H1 (cell line): ENCODE measurements at regions not wholly inside any gene's neighbourhood (a gene's known extent, or its start where the extent isn't known, plus 50 kb on each side); places are given as distances from the start of the nearest gene placed in this dataset.

Experiments
- CTCF ChIA-PET: fragments of 300-600 bp; sonication (Branson Sonifier 250); formaldehyde crosslinking; loops from one replicate; lab custom pipeline; 2021; ENCODE audit not compliant: partially characterized antibody; lab: Charles Lee
- POLR2A ChIA-PET: fragments of 300-600 bp; sonication (Branson Sonifier 250); formaldehyde crosslinking; loops from one replicate; lab custom pipeline; 2021; ENCODE audit warnings: inconsistent platforms; ENCODE audit not compliant: partially characterized antibody; lab: Charles Lee
- DNase-seq, 2 experiments: peaks; one replicate each; pipeline versions ENCODE4 v3.0.0 to v3.0.0-alpha.2; 2010 to 2022; ENCODE audit warnings: low spot score in 2 of 2, low read depth in 1 of 2, mixed read lengths in 1 of 2
- FAIRE-seq: peaks from 2 replicates; lab custom pipeline; 2011; peaks lifted over from hg19 to GRCh38; lab: Jason Lieb, UNC
- H2AFZ ChIP-seq: 2 replicates; pipeline ENCODE4 v1.8.1; 2012; ENCODE audit warnings: low read length, inconsistent platforms
- H2AK5ac ChIP-seq: 2 replicates; pipeline ENCODE4 v1.6.1; 2013; ENCODE audit warnings: low read depth, low read length
- H2BK120ac ChIP-seq: replicated peaks from 2 replicates; pipeline ENCODE3; 2013; ENCODE audit warnings: low read depth, low read length, inconsistent platforms
- H2BK12ac ChIP-seq: 2 replicates; pipeline ENCODE4 v1.6.1; 2013; ENCODE audit warnings: low read depth, low read length
- H2BK15ac ChIP-seq: 2 replicates; pipeline ENCODE4 v1.6.1; 2013; ENCODE audit warnings: low read length
- H2BK20ac ChIP-seq: 2 replicates; pipeline ENCODE4 v1.6.1; 2013; ENCODE audit warnings: low read length
- H2BK5ac ChIP-seq: 2 replicates; pipeline ENCODE4 v1.6.1; 2013; ENCODE audit warnings: low read depth, low read length
- H3K14ac ChIP-seq: 2 replicates; pipeline ENCODE4 v1.6.1; 2013; ENCODE audit warnings: inconsistent platforms; ENCODE audit not compliant: insufficient read length
- H3K18ac ChIP-seq: 2 replicates; pipeline ENCODE4 v1.6.1; 2013; ENCODE audit warnings: low read length; ENCODE audit errors: extremely low read depth
- H3K23ac ChIP-seq: 2 replicates; pipeline ENCODE4 v1.6.1; 2013; ENCODE audit warnings: inconsistent platforms; ENCODE audit not compliant: insufficient read length
- H3K23me2 ChIP-seq: 2 replicates; pipeline ENCODE4 v1.6.1; 2013; ENCODE audit warnings: low read depth, low read length
- H3K27ac ChIP-seq: 2 replicates; pipeline ENCODE4 v1.6.1; 2011; ENCODE audit warnings: low read depth, low read length, inconsistent platforms
- H3K27me3 ChIP-seq, 4 experiments: replicated peaks in 1 of 4; 1 replicate in 1 of 4; 2 replicates in 3 of 4; pipeline versions ENCODE4 v1.6.1 to v1.8.1; 2011 to 2013; ENCODE audit warnings: low read length in 3 of 4, mild to moderate bottlenecking in 3 of 4, inconsistent platforms in 2 of 4, mixed read lengths in 2 of 4, moderate library complexity in 1 of 4; ENCODE audit not compliant: control insufficient read depth in 3 of 4, insufficient read depth in 3 of 4; ENCODE audit errors: extremely low read depth in 1 of 4
- H3K36me3 ChIP-seq, 4 experiments: 2 replicates each; pipeline versions ENCODE4 v1.6.1 to v1.8.1; 2011 to 2013; ENCODE audit warnings: mild to moderate bottlenecking in 4 of 4, low read length in 3 of 4, moderate library complexity in 2 of 4, control low read depth in 1 of 4, inconsistent platforms in 1 of 4; ENCODE audit not compliant: insufficient read depth in 4 of 4, control insufficient read depth in 2 of 4
- H3K4ac ChIP-seq: replicated peaks from 2 replicates; pipeline ENCODE3; 2013; ENCODE audit warnings: low read length, low read depth, mixed read lengths, inconsistent platforms; ENCODE audit not compliant: insufficient read length
- H3K4me1 ChIP-seq, 4 experiments: replicated peaks in 1 of 4; 1 replicate in 1 of 4; 2 replicates in 3 of 4; pipeline versions ENCODE4 v1.6.1 to v1.8.1; 2011 to 2013; ENCODE audit warnings: low read length in 3 of 4, inconsistent platforms in 2 of 4, mixed read lengths in 1 of 4; ENCODE audit not compliant: insufficient read depth in 4 of 4, control insufficient read depth in 3 of 4
- H3K4me2 ChIP-seq, 2 experiments: 2 replicates each; pipeline versions ENCODE4 v1.6.1 to v1.8.1; 2011 to 2013; ENCODE audit warnings: low read depth in 2 of 2, low read length in 2 of 2, control low read depth in 1 of 2, inconsistent platforms in 1 of 2, mild to moderate bottlenecking in 1 of 2; ENCODE audit not compliant: insufficient read depth in 1 of 2
- H3K4me3 ChIP-seq, 4 experiments: fragments of 200-600, 300-600 bp in 1 of 4; sonication (generic), shearing (Covaris generic), sonication (Bioruptor Twin) in 1 of 4; 2 replicates each; pipeline versions ENCODE4 v1.5.1 to v1.8.1; 2011 to 2016; ENCODE audit warnings: low read length in 4 of 4, low read depth in 3 of 4, control low read depth in 2 of 4, inconsistent platforms in 2 of 4, mild to moderate bottlenecking in 2 of 4, mixed read lengths in 1 of 4, moderate library complexity in 1 of 4; ENCODE audit not compliant: insufficient read depth in 2 of 4; ENCODE audit errors: extremely low read depth in 1 of 4
- H3K56ac ChIP-seq: replicated peaks from 2 replicates; pipeline ENCODE3; 2013; ENCODE audit warnings: low read depth, mild to moderate bottlenecking, mixed read lengths, low read length, inconsistent platforms; ENCODE audit not compliant: insufficient read length
- H3K79me1 ChIP-seq: 2 replicates; pipeline ENCODE4 v1.6.1; 2013; ENCODE audit warnings: low read depth, low read length, control low read depth
- H3K79me2 ChIP-seq, 2 experiments: 2 replicates each; pipeline versions ENCODE4 v1.6.1 to v1.8.1; 2012 to 2013; ENCODE audit warnings: low read length in 2 of 2, mild to moderate bottlenecking in 2 of 2, inconsistent platforms in 1 of 2; ENCODE audit not compliant: insufficient read depth in 2 of 2, control insufficient read depth in 1 of 2
- H3K9ac ChIP-seq, 4 experiments: replicated peaks in 1 of 4; 1 replicate in 1 of 4; 2 replicates in 3 of 4; pipeline versions ENCODE4 v1.6.1 to v1.8.1; 2011 to 2013; ENCODE audit warnings: low read depth in 3 of 4, low read length in 3 of 4, control low read depth in 2 of 4, mild to moderate bottlenecking in 2 of 4, moderate library complexity in 2 of 4, inconsistent platforms in 1 of 4; ENCODE audit errors: extremely low read depth in 1 of 4
- H3K9me3 ChIP-seq, 2 experiments: 2 replicates each; pipeline versions ENCODE4 v1.6.1 to v1.8.1; 2012 to 2013; ENCODE audit warnings: mild to moderate bottlenecking in 2 of 2, moderate library complexity in 2 of 2, control low read depth in 1 of 2, inconsistent platforms in 1 of 2, low read depth in 1 of 2, low read length in 1 of 2, mixed read lengths in 1 of 2; ENCODE audit not compliant: insufficient read depth in 2 of 2
- H4K20me1 ChIP-seq, 2 experiments: replicated peaks in 1 of 2; 2 replicates each; pipeline versions ENCODE3 to v1.8.1; 2011 to 2013; ENCODE audit warnings: inconsistent platforms in 2 of 2, low read length in 2 of 2, mild to moderate bottlenecking in 1 of 2; ENCODE audit not compliant: insufficient read depth in 2 of 2, control insufficient read depth in 1 of 2
- H4K5ac ChIP-seq: 2 replicates; pipeline ENCODE4 v1.6.1; 2013; ENCODE audit warnings: low read length, low read depth, mixed read lengths, inconsistent platforms; ENCODE audit not compliant: insufficient read length
- H4K8ac ChIP-seq: 2 replicates; pipeline ENCODE4 v1.8.0; 2013; ENCODE audit warnings: mild to moderate bottlenecking, moderate library complexity, low read length, inconsistent platforms; ENCODE audit not compliant: insufficient read depth; ENCODE audit errors: extremely low read depth
- H4K91ac ChIP-seq: replicated peaks from 2 replicates; pipeline ENCODE3; 2013; ENCODE audit warnings: low read length, mixed read lengths, inconsistent platforms; ENCODE audit not compliant: insufficient read length
- BCL11A ChIP-seq, 2 experiments: IDR thresholded peaks; one replicate each; pipeline ENCODE4 v1.6.1; 2011; ENCODE audit warnings: low read depth in 2 of 2, low read length in 2 of 2, mild to moderate bottlenecking in 2 of 2
- HDAC2 ChIP-seq, 2 experiments: fragments of 300-600 bp in 1 of 2; sonication (generic) in 1 of 2; IDR thresholded peaks; 2 replicates each; pipeline ENCODE4 v1.6.1; 2011 to 2012; ENCODE audit warnings: low read depth in 2 of 2, low read length in 2 of 2, mild to moderate bottlenecking in 2 of 2, moderate library complexity in 2 of 2, borderline replicate concordance in 1 of 2, inconsistent platforms in 1 of 2
- NRF1 ChIP-seq: IDR thresholded peaks from 2 replicates; pipeline ENCODE4 v1.6.1; 2011; ENCODE audit warnings: mild to moderate bottlenecking, low read depth, low read length, improper control_type of control experiment
- POLR2AphosphoS5 ChIP-seq: IDR thresholded peaks from 2 replicates; pipeline ENCODE4 v1.6.1; 2011; ENCODE audit warnings: low read depth, low read length
- SUZ12 ChIP-seq: fragments of 200-600 bp; sonication (generic); IDR thresholded peaks from 2 replicates; pipeline ENCODE4 v1.6.1; 2012; ENCODE audit warnings: mild to moderate bottlenecking, inconsistent platforms, low read length, moderate library complexity, mixed read lengths
- WGBS, 2 experiments: shearing (Covaris generic) in 1 of 2; methylation state at CpG; one replicate each; pipeline versions ENCODE4 v1.1.6 to v1.1.7; 2013 to 2015; ENCODE audit warnings: low lambda C conversion rate in 2 of 2, mixed read lengths in 2 of 2, inconsistent platforms in 1 of 2, low coverage in 1 of 2, missing lambda C conversion rate in 1 of 2; ENCODE audit not compliant: insufficient replicate concordance in 2 of 2, insufficient coverage in 1 of 2, insufficient read length in 1 of 2; ENCODE audit errors: extremely low coverage in 1 of 2, missing lambda C conversion rate in 1 of 2; 5-methylcytosine and 5-hydroxymethylcytosine counted together

- H3K27me3 ChIP-seq = peaks cover 0 to 2% (median 0%) of the 10 kb centered on the region in 4 experiments; a peak in 1 of 7 replicates
- no peak overlapping the region for H4K8ac ChIP-seq
- H3K4me1 ChIP-seq = no peaks in the 10 kb centered on the region
- no peak overlapping the region for H2BK120ac ChIP-seq
- H3K79me1 ChIP-seq = no peaks in the 10 kb centered on the region
- no peaks in the 10 kb centered on the region for H4K20me1 ChIP-seq
- POLR2A ChIA-PET = no interaction called here
- WGBS, 2 experiments = 95% methylated on average over 1 of the region's 1 CpG; no CpG with 5 or more reads in 1 of the 2 experiments
- H3K14ac ChIP-seq = no peak overlapping the region
- H2BK5ac ChIP-seq = no peak overlapping the region
- no peak overlapping the region for H3K18ac ChIP-seq
- no peak overlapping the region for H4K91ac ChIP-seq
- no peak overlapping the region for H3K27ac ChIP-seq
- no peak overlapping the region for H2BK15ac ChIP-seq
- no peak for FAIRE-seq
- H3K9ac ChIP-seq = no peak overlapping the region
- no peak overlapping the region for H2BK12ac ChIP-seq
- H3K23me2 ChIP-seq = no peaks in the 10 kb centered on the region
- TF ChIP-seq POLR2AphosphoS5 (no peak), HDAC2 (IDR thresholded peaks at IDR 0.05; ENCODE audit: borderline replicate concordance in 1 of 2, low read depth in 2 of 2, low read length in 2 of 2) (no peak), SUZ12 (no peak), NRF1 (no peak), BCL11A (IDR thresholded peaks at IDR 0.05; ENCODE audit: low read depth in 2 of 2, low read length in 2 of 2) (no peak)
- H3K4me2 ChIP-seq = no peak overlapping the region
- no peak overlapping the region for H2BK20ac ChIP-seq
- no peaks in the 10 kb centered on the region for H3K9me3 ChIP-seq
- no peak overlapping the region for H4K5ac ChIP-seq
- no peak overlapping the region for H3K23ac ChIP-seq
- no peak for DNase-seq
- no peak overlapping the region for H3K4ac ChIP-seq
- H2AFZ ChIP-seq = no peak overlapping the region
- H3K56ac ChIP-seq = no peak overlapping the region
- H2AK5ac ChIP-seq = no peak overlapping the region
- H3K36me3 ChIP-seq = no peaks in the 10 kb centered on the region
- no peak overlapping the region for H3K4me3 ChIP-seq
- CTCF ChIA-PET = interaction anchor here (0.5 to 0.8 kb wide), 2 partner anchors 77 to 1868 kb away, joined by 3 to 4 read pairs; no protein-coding TSS in a partner anchor
- H3K79me2 ChIP-seq = no peaks in the 10 kb centered on the region
Measured at GRCh38 chr12:91434081-91434480, 251.5 kb upstream of the DCN start.
